ENCODE measurements at regions not wholly inside any gene's neighbourhood (a gene's known extent, or its start where the extent isn't known, plus 50 kb on each side); places are given as distances from the start of the nearest gene placed in this dataset.

DNA sequence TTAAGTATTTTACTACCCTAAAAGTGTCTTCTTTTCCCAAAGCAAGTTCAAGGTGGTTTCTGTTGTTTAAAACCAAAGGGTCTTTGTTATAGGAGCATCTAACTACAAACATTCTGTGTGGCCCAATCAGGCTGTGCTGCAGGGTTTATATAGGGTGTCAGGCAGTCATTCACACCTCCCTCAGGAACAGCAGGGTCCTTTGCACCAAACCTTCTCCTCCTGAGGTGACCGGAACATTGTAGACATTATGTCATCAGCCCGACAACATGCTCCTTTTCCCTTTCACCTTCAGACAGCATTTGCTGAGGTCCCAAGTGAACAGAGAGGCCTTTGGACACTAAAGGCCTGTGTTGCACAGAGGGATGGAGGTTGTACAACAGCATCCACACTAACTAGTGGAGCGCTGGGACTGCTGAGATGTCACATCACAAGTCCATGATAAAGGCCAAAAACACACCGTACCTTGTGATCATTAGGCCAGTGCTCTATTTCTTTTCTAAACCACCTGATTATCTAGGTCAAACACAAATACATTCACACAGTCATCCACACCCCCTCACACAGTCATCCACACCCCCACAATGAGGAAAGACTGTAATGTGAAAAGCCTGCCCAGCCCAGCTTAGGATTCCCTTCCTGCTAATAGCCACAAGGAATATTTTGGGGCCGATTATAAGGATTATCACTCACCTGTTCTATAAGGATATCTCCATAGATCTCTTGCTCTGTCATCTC is 123.8 kb upstream of the VLDLR start:
- CTCF ChIA-PET = no interaction called here
- Histone ChIP-seq H3K36me3 (ENCODE audit: control insufficient read depth, insufficient read depth, low read length) (no peaks in the 10 kb centered on the region), H3K23ac (ENCODE audit: low read depth, low read length) (no peak overlapping the region), H3K4me3 (ENCODE audit: insufficient read depth, low read depth, low read length) (no peak overlapping the region), H2BK20ac (ENCODE audit: low read depth, low read length) (no peak overlapping the region), H3K18ac (ENCODE audit: low read depth, low read length) (no peak overlapping the region), H4K8ac (ENCODE audit: low read depth in 2 of 2, low read length in 2 of 2) (no peak overlapping the region), H3K14ac (replicated peaks; ENCODE audit: low read depth, low read length) (no peak overlapping the region), H2AK9ac (replicated peaks; ENCODE audit: low read depth, low read length, poor library complexity) (no peak overlapping the region), H3K4me2 (ENCODE audit: low read depth, low read length) (no peak overlapping the region), H3K4ac (ENCODE audit: low read depth, low read length) (0 out of 2 replicates have a peak overlapping the region, but pooled peaks have one; percentile 18), H2BK15ac (ENCODE audit: low read depth, low read length) (no peak overlapping the region), H3K56ac (ENCODE audit: extremely low read depth, insufficient read depth, low read length) (no peak overlapping the region), H2BK120ac (ENCODE audit: low read depth, low read length) (no peak overlapping the region), H3K79me1 (ENCODE audit: low read depth in 1 of 2, low read length in 2 of 2) (no peaks in the 10 kb centered on the region), H3K27me3 (ENCODE audit: control insufficient read depth, insufficient read depth, low read length) (no peaks in the 10 kb centered on the region), H2AK5ac (ENCODE audit: low read depth, low read length) (peak overlapping the region; percentile 34; the same call in 1 of the 2 replicates), H3K9me3 (ENCODE audit: control insufficient read depth, insufficient read depth, low read length) (no peaks in the 10 kb centered on the region), H3K4me1 (ENCODE audit: control insufficient read depth, insufficient read depth, low read length) (peaks cover 10% of the 10 kb centered on the region), H2BK5ac (ENCODE audit: low read depth, low read length, poor library complexity, severe bottlenecking) (no peak overlapping the region), H2AFZ (replicated peaks; ENCODE audit: low read length, poor library complexity) (no peak overlapping the region), H4K20me1 (ENCODE audit: insufficient read depth, low read length) (no peaks in the 10 kb centered on the region; the same call in 1 of the 2 replicates), H3K9me1 (ENCODE audit: insufficient read depth, low read length) (no peaks in the 10 kb centered on the region; the same call in 1 of the 2 replicates), H4K91ac (ENCODE audit: insufficient read depth, low read depth, low read length) (no peak overlapping the region), H4K5ac (ENCODE audit: low read depth, low read length) (no peak overlapping the region), H3K9ac (ENCODE audit: low read depth, low read length) (no peak overlapping the region), H3K27ac (ENCODE audit: insufficient read depth, low read length) (no peak overlapping the region)
- ATAC-seq (ENCODE audit: low read depth) (no peak), DNase-seq (no peak)
- TF ChIP-seq, protein P1, sequence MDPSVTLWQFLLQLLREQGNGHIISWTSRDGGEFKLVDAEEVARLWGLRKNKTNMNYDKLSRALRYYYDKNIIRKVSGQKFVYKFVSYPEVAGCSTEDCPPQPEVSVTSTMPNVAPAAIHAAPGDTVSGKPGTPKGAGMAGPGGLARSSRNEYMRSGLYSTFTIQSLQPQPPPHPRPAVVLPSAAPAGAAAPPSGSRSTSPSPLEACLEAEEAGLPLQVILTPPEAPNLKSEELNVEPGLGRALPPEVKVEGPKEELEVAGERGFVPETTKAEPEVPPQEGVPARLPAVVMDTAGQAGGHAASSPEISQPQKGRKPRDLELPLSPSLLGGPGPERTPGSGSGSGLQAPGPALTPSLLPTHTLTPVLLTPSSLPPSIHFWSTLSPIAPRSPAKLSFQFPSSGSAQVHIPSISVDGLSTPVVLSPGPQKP (IDR thresholded peaks at IDR 0.05; ENCODE audit: borderline replicate concordance, low read depth, low read length) = no peak
- TF ChIP-seq CHD1 (IDR thresholded peaks at IDR 0.05; ENCODE audit: low read depth, low read length) (no peak), SMC3 (IDR thresholded peaks at IDR 0.05; ENCODE audit: low read depth, low read length) (no peak), FOS (IDR thresholded peaks at IDR 0.05; ENCODE audit: low read depth, low read length) (no peak), MAZ (IDR thresholded peaks at IDR 0.05; ENCODE audit: borderline replicate concordance, low read depth, low read length) (no peak), NFE2L2 (IDR thresholded peaks at IDR 0.05; ENCODE audit: low read depth, low read length) (no peak), CEBPB (IDR thresholded peaks at IDR 0.05; ENCODE audit: low read depth, low read length) (no peak), POLR2A (IDR thresholded peaks at IDR 0.05; ENCODE audit: low read depth, low read length) (no peak), MXI1 (IDR thresholded peaks at IDR 0.05; ENCODE audit: borderline replicate concordance, low read depth, low read length) (no peak), RCOR1 (IDR thresholded peaks at IDR 0.05; ENCODE audit: insufficient replicate concordance, low read length) (no peak), RAD21 (IDR thresholded peaks at IDR 0.05; ENCODE audit: low read length) (no peak)
- TF ChIP-seq, protein P2, sequence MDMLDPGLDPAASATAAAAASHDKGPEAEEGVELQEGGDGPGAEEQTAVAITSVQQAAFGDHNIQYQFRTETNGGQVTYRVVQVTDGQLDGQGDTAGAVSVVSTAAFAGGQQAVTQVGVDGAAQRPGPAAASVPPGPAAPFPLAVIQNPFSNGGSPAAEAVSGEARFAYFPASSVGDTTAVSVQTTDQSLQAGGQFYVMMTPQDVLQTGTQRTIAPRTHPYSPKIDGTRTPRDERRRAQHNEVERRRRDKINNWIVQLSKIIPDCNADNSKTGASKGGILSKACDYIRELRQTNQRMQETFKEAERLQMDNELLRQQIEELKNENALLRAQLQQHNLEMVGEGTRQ (IDR thresholded peaks at IDR 0.05; ENCODE audit: low read depth, low read length) = no peak
- TF ChIP-seq, protein P3, sequence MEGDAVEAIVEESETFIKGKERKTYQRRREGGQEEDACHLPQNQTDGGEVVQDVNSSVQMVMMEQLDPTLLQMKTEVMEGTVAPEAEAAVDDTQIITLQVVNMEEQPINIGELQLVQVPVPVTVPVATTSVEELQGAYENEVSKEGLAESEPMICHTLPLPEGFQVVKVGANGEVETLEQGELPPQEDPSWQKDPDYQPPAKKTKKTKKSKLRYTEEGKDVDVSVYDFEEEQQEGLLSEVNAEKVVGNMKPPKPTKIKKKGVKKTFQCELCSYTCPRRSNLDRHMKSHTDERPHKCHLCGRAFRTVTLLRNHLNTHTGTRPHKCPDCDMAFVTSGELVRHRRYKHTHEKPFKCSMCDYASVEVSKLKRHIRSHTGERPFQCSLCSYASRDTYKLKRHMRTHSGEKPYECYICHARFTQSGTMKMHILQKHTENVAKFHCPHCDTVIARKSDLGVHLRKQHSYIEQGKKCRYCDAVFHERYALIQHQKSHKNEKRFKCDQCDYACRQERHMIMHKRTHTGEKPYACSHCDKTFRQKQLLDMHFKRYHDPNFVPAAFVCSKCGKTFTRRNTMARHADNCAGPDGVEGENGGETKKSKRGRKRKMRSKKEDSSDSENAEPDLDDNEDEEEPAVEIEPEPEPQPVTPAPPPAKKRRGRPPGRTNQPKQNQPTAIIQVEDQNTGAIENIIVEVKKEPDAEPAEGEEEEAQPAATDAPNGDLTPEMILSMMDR (conservative IDR thresholded peaks at IDR 0.05; ENCODE audit: low read depth, low read length) = no peak
- dilution Hi-C loops (cut with HindIII; ENCODE audit: low sequenced_read_pairs, unreplicated experiment) = no loop called here
- BruUV-seq (replicated peaks) = no TSS peak
- intact Hi-C loops (cut with micrococcal nuclease) = loop anchor here (10.0 kb wide), 2 partner anchors 333 to 337 kb away; no protein-coding TSS in a partner anchor
- in situ Hi-C loops (cut with MboI; ENCODE audit: low sequenced_read_pairs) = no loop called here
- no CpG with 5 or more reads among the region's 5 CpGs for WGBS, 2 experiments (ENCODE audit: extremely low coverage in 2 of 2, insufficient read length in 1 of 2)
- POLR2A ChIA-PET (ENCODE audit: unreplicated experiment) = no interaction called here

Data from IMR-90 (cell line).